ENCODE measurements at regions not wholly inside any gene's neighbourhood (a gene's known extent, or its start where the extent isn't known, plus 50 kb on each side); places are given as distances from the start of the nearest gene placed in this dataset.

DNA sequence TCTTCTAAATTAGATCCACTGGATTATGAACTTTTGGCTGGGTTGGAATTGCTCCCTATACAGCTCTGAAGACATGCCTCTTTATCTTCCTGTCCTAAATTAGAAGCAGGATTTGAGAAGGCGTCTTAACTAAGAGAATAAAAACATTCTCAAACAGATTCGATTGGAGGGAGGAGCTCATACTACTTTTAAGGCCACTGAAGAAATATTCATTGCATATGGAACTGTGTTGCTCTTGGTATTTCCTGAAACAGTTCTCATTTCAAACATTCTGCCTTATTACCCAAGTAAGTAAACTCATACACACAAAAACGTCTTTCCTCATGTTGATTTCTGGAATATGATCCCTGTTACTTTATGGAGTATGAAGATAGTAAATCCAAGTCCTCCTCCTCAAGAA lies 519.7 kb upstream of the CDH4 start:
- Mint-ChIP-seq H3K4me3 (no peak overlapping the region), H3K36me3 (ENCODE audit: low read depth) (no peaks in the 10 kb centered on the region), H3K9me3 (no peaks in the 10 kb centered on the region), H3K27ac (no peak overlapping the region), H3K4me1 (no peaks in the 10 kb centered on the region), H3K27me3 (no peaks in the 10 kb centered on the region)
- ChIA-PET CTCF (no interaction called here), POLR2A (no interaction called here)
- no peak for DNase-seq

DNA sequence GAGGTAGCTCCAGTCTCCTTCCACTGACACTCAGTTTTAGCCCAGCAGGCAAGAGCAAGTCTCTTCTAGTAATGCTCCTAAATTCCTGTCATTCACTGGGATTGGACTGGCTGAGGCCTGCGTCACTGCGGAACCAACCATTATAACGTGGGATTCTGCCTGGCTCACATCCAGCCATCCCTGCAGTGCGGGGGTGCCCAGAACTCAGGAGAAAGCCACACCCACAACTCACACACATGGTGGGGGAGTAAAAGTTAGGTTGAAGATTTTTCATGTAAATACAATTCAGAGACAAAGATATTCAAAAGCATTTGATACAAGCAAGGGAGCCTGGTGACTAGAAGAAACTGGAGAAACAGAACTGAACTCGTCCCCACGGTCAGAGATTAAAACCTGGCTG lies 504.0 kb upstream of the CDH4 start:
- Mint-ChIP-seq H3K4me1 (no peaks in the 10 kb centered on the region), H3K27me3 (no peaks in the 10 kb centered on the region), H3K36me3 (ENCODE audit: low read depth) (no peaks in the 10 kb centered on the region), H3K27ac (no peak overlapping the region), H3K4me3 (no peak overlapping the region), H3K9me3 (no peaks in the 10 kb centered on the region)
- POLR2A ChIA-PET = no interaction called here
- CTCF ChIA-PET = no interaction called here
- DNase-seq = no peak

- Mint-ChIP-seq H3K4me3 (no peak overlapping the region), H3K36me3 (ENCODE audit: low read depth) (no peaks in the 10 kb centered on the region), H3K27me3 (no peaks in the 10 kb centered on the region), H3K27ac (no peak overlapping the region), H3K9me3 (no peaks in the 10 kb centered on the region), H3K4me1 (no peaks in the 10 kb centered on the region)
- no peak for DNase-seq
- POLR2A ChIA-PET = no interaction called here
- CTCF ChIA-PET = no interaction called here
Measured at GRCh38 chr20:60749804-60750602, 502.1 kb upstream of the CDH4 start.

GRCh38 chr20:60750909-60751308 lies 501.2 kb upstream of the CDH4 start:
- no peak overlapping the region for H3K27ac Mint-ChIP-seq
- H3K9me3 Mint-ChIP-seq = no peaks in the 10 kb centered on the region
- ChIA-PET CTCF (no interaction called here), POLR2A (no interaction called here)
- no peaks in the 10 kb centered on the region for H3K36me3 Mint-ChIP-seq (ENCODE audit: low read depth)
- no peaks in the 10 kb centered on the region for H3K27me3 Mint-ChIP-seq
- no peak overlapping the region for H3K4me3 Mint-ChIP-seq
- H3K4me1 Mint-ChIP-seq = no peaks in the 10 kb centered on the region
- no peak for DNase-seq

GRCh38 chr20:60751826-60752225 lies 500.2 kb upstream of the CDH4 start:
- Mint-ChIP-seq H3K36me3 (ENCODE audit: low read depth) (no peaks in the 10 kb centered on the region), H3K4me3 (no peak overlapping the region), H3K9me3 (no peaks in the 10 kb centered on the region), H3K27me3 (no peaks in the 10 kb centered on the region), H3K4me1 (no peaks in the 10 kb centered on the region), H3K27ac (no peak overlapping the region)
- ChIA-PET POLR2A (interaction anchor here (0.7 kb wide), 1 partner anchor 489 kb away, joined by 3 read pairs; no protein-coding TSS in a partner anchor), CTCF (no interaction called here)
- DNase-seq = no peak

DNA sequence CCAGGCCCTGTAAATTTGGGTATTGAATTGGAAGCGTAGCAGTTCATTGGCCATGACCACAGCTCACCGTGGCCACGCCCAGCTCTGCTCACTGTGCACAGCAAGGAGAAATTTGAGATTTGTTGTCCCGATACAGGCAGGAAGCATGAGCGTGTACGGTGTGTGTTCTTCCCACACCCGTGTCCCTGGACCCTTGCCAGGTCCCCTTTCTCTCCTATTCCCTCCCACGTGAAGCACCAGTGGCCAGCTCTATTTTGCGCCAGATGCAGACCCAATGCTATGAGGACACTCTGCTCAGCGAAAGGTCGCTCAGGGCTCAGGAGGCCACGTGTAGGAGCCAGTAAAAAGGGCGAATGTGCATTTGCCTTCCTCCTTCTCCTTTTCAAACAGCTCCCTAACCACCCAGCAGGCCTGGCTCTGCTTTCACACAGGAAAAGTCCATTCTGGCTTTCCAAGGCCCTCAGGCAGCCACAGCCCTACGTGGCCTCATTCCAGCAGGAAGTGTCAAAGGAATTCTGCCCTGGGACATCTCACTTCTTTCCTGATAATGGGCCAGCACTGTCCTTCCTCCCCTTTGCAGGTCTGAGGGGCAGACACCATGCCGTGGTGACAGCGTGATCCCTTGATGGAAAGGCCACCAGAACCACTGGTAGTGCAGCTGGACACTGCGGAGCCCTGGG lies 499.2 kb upstream of the CDH4 start:
- Mint-ChIP-seq H3K27ac (no peak overlapping the region), H3K27me3 (no peaks in the 10 kb centered on the region), H3K4me1 (no peaks in the 10 kb centered on the region), H3K36me3 (ENCODE audit: low read depth) (no peaks in the 10 kb centered on the region), H3K4me3 (no peak overlapping the region), H3K9me3 (no peaks in the 10 kb centered on the region)
- ChIA-PET POLR2A (no interaction called here), CTCF (no interaction called here)
- DNase-seq = no peak

DNA sequence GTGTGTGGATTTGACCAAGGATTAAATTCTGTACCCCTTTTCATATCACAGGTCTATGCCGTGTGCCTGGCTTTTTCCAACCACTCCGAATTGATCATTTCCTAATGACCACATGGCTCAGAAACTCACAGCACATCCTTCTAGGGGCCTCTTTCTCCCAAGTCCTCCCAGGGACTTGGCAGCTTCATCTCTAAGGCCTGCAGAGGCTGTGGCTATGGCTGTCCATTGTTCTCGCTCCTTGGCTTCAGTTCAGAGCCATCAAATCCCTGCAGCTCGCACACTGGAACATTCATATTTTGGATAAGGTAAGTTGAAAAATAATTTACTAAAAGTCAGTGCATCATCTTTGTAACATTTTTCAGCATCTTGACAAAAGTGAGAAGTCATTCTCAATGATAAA lies 497.2 kb upstream of the CDH4 start:
- Mint-ChIP-seq H3K4me1 (no peaks in the 10 kb centered on the region), H3K27ac (no peak overlapping the region), H3K9me3 (no peaks in the 10 kb centered on the region), H3K36me3 (ENCODE audit: low read depth) (no peaks in the 10 kb centered on the region), H3K27me3 (no peaks in the 10 kb centered on the region), H3K4me3 (no peak overlapping the region)
- ChIA-PET CTCF (no interaction called here), POLR2A (no interaction called here)
- DNase-seq = no peak

- no peaks in the 10 kb centered on the region for H3K36me3 Mint-ChIP-seq (ENCODE audit: low read depth)
- no peaks in the 10 kb centered on the region for H3K9me3 Mint-ChIP-seq
- ChIA-PET POLR2A (no interaction called here), CTCF (no interaction called here)
- no peaks in the 10 kb centered on the region for H3K27me3 Mint-ChIP-seq
- H3K4me1 Mint-ChIP-seq = no peaks in the 10 kb centered on the region
- H3K27ac Mint-ChIP-seq = no peak overlapping the region
- no peak overlapping the region for H3K4me3 Mint-ChIP-seq
- no peak for DNase-seq
Measured at GRCh38 chr20:60759651-60760050, 492.4 kb upstream of the CDH4 start.

- Mint-ChIP-seq H3K27ac (no peak overlapping the region), H3K36me3 (ENCODE audit: low read depth) (no peaks in the 10 kb centered on the region), H3K9me3 (no peaks in the 10 kb centered on the region), H3K4me3 (no peak overlapping the region), H3K4me1 (no peaks in the 10 kb centered on the region), H3K27me3 (no peaks in the 10 kb centered on the region)
- no peak for DNase-seq
- ChIA-PET CTCF (no interaction called here), POLR2A (no interaction called here)
Measured at GRCh38 chr20:60760256-60761000, 491.6 kb upstream of the CDH4 start.

GRCh38 chr20:60761056-60761455 lies 491.0 kb upstream of the CDH4 start:
- no peaks in the 10 kb centered on the region for H3K9me3 Mint-ChIP-seq
- DNase-seq = no peak
- ChIA-PET POLR2A (no interaction called here), CTCF (no interaction called here)
- H3K27ac Mint-ChIP-seq = no peak overlapping the region
- H3K27me3 Mint-ChIP-seq = no peaks in the 10 kb centered on the region
- no peaks in the 10 kb centered on the region for H3K36me3 Mint-ChIP-seq (ENCODE audit: low read depth)
- H3K4me1 Mint-ChIP-seq = no peaks in the 10 kb centered on the region
- H3K4me3 Mint-ChIP-seq = no peak overlapping the region

- H3K36me3 Mint-ChIP-seq (ENCODE audit: low read depth) = no peaks in the 10 kb centered on the region
Measured at GRCh38 chr20:60762386-60762785, 489.7 kb upstream of the CDH4 start.

DNA sequence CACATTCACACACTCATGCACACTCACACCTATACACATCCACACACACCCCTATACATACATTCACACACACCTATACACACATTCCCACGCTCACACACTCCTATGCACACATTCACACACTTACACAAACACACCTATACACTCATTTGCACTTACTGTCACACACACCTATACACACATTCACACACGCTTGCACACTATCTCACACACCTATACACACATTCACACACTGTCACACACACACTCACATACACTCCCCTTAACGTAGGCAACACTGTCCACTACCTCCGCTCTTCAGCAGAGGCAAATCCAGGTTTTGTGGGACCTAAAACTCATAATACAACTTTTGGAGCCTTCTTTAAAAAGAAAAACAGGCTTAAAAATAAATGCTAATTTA lies 487.7 kb upstream of the CDH4 start:
- CTCF ChIA-PET = no interaction called here
- H3K27me3 Mint-ChIP-seq = no peaks in the 10 kb centered on the region
- H3K9me3 Mint-ChIP-seq = no peaks in the 10 kb centered on the region
- no peaks in the 10 kb centered on the region for H3K4me1 Mint-ChIP-seq
- H3K27ac Mint-ChIP-seq = no peak overlapping the region
- H3K4me3 Mint-ChIP-seq = no peak overlapping the region
- POLR2A ChIA-PET = no interaction called here
- no peaks in the 10 kb centered on the region for H3K36me3 Mint-ChIP-seq (ENCODE audit: low read depth)
- DNase-seq = no peak

More at GRCh38 chr20:60762386-60762785, 489.7 kb upstream of the CDH4 start:
- ChIA-PET POLR2A (no interaction called here), CTCF (no interaction called here)
- no peaks in the 10 kb centered on the region for H3K4me1 Mint-ChIP-seq
- no peak overlapping the region for H3K4me3 Mint-ChIP-seq
- no peak overlapping the region for H3K27ac Mint-ChIP-seq
- no peak for DNase-seq
- H3K27me3 Mint-ChIP-seq = no peaks in the 10 kb centered on the region
- H3K9me3 Mint-ChIP-seq = no peaks in the 10 kb centered on the region

DNA sequence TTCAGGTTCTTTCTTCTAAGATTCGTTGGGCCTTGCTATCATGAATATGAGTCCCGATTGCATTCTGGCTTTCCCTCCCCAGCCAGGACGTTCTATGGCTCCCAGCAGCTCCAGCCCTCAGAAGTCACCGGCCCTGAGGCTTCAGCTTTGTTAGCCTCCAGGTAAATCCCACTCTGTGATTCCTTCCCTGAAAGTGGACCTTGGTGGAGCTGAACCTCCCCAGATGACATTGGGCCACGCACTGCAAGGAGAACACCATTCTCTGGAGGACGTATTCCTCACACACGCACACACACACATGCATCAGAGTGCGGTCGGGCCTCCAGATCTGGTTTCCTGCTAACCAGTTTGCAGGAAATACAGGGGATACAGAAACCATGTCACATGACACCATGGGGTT lies 487.3 kb upstream of the CDH4 start:
- no peak for DNase-seq
- Mint-ChIP-seq H3K27ac (no peak overlapping the region), H3K4me3 (no peak overlapping the region), H3K9me3 (no peaks in the 10 kb centered on the region), H3K36me3 (ENCODE audit: low read depth) (no peaks in the 10 kb centered on the region), H3K4me1 (no peaks in the 10 kb centered on the region), H3K27me3 (no peaks in the 10 kb centered on the region)
- CTCF ChIA-PET = no interaction called here
- POLR2A ChIA-PET = no interaction called here

Measured in activated CD4-positive, alpha-beta T cell treated with anti-CD3 and anti-CD28 coated beads, Interleukin-2, amount 10 ng/mL, durations not matched to agents 7 days and 5 days (primary cell).